GM18868 (cell line): ENCODE measurements at regions not wholly inside any gene's neighbourhood (a gene's known extent, or its start where the extent isn't known, plus 50 kb on each side); places are given as distances from the start of the nearest gene placed in this dataset.
"Not testable (repeated sequence)": the region's sequence is repeated elsewhere in the genome, so short reads cannot be mapped to it uniquely, and the experiment has no call there.

Source experiments
- ATAC-seq: cut with Tn5 transposase; IDR thresholded peaks from one replicate; pipeline ENCODE4 v1.9.1; 2021; ENCODE audit warnings: mild to moderate bottlenecking, moderate library complexity; ENCODE audit not compliant: unreplicated experiment

GRCh38 chr3:173342679-173343078, 54.9 kb upstream of the NLGN1 start:
- no peak for ATAC-seq

- no peak for ATAC-seq
These were observed 56.9 kb upstream of the NLGN1 start for GRCh38 chr3:173340626-173341025.

DNA sequence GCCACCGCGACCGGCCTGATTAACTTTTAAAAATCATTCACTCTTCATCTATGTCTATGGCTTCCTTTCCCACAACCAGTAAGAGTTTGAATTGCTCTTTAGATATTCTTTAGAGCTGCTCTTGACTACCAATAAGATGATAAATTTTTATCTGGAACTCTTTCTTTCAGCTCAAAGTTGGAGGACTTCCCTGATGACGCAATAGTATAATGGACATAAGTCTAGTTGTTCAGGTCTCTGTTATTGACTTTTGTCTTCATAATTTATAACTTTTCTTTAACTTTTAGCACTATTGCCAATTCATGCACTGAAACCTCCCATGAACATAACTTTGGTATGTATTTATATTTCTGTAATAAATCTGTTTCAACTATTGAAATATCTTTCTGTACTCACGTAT, 61.3 kb upstream of the NLGN1 start:
- no peak for ATAC-seq

GRCh38 chr3:173306110-173306509, 91.4 kb upstream of the NLGN1 start:
- ATAC-seq: no peak

DNA sequence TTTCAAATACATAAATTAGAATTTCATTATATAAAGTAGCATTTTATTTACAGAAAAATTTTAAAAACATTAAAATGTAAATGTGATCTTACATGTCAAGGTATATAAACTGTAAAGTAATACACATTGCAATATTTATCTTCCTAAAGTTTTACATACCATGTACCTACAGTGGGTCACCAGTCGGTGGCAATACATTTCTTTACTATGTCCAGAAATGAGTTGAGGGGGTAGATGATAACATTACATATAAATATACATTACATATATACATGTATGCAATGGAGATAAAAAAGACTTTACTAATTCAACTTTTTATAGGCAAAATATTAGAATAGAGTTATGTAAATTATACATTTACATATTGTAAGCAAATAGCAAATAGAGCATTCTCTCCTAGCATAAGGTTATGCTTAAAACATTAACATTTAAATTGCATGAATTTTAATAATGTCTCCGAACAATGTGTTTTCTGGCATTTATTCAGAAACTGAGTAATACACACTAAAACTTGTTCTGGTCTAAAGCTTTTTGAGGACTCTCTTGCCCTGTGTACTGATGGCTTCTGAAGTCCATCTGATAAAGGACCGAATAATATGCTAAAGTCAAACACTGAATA, 93.3 kb upstream of the NLGN1 start:
- ATAC-seq: no peak

GRCh38 chr3:173301647-173302046, 95.9 kb upstream of the NLGN1 start:
- ATAC-seq: no peak

- no peak for ATAC-seq
These were observed 108.5 kb upstream of the NLGN1 start for GRCh38 chr3:173289072-173289471.

DNA sequence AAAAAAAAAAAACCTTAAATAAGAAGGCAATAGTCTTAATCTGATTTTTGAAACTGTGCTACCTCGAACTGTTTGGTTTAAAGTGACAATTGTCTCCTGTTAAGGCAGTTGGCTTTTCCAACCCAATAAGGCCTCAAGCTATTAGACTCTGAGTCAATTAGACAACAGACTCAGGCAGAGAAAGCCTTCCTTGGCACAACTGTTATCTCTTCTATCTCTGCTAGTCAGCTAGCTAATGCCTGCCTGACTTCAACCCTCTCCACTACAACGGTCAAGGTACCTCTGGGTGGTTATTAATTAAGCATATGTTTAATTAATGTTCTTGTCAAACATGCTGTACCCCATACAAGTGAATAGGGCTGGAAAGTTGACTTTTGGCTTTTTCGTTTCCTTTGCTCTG, 110.2 kb upstream of the NLGN1 start:
- ATAC-seq: no peak

- ATAC-seq: not testable (repeated sequence)
These were observed 111.0 kb upstream of the NLGN1 start for GRCh38 chr3:173286507-173286906.

- no peak for ATAC-seq
These were observed 113.2 kb upstream of the NLGN1 start for GRCh38 chr3:173284301-173284700.

DNA sequence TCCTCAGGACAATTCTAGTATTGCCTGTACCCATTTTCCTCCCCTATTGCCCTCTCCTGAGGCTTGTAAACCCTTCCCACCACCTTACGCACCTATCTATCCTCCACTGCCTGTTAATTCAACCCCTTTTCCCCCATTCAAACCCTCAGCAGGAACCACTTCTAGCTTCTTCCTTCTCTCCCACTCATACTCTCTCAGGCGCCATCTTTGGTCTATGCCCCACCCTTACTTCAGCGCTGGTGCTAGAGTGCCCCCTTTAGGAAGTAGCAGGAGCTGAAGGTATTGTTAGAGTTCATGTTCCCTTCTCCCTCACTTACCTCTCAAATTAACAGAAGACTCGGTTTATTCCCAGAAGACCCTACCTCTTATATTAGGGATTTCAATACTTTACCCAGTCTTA, 121.8 kb upstream of the NLGN1 start:
- peak; percentile 78 for ATAC-seq

GRCh38 chr3:173273838-173274237, 123.7 kb upstream of the NLGN1 start:
- ATAC-seq: no peak

- no peak for ATAC-seq
These were observed 127.7 kb upstream of the SPATA16 start for GRCh38 chr3:173268781-173269180.

DNA sequence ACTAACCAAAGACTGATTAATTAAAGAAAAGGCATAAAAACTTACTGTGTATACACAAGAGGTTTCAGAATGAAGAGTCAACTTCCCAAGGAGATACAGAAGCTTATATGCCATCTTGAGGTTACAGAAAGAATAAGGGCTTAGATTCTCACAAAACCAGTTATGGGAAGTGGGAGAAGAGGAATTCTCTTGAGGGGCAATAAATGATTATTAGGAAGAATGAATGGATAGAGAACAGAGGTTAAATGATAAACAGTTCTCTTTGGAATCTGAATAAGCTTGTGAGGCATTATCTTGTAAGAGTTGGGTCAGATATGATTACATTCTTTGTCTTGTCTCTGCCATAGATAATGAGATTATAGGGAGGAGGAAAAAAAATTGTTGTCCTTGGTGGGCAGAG, 126.7 kb upstream of the SPATA16 start:
- no peak for ATAC-seq

GRCh38 chr3:173266441-173266840, 125.4 kb upstream of the SPATA16 start:
- no peak for ATAC-seq

DNA sequence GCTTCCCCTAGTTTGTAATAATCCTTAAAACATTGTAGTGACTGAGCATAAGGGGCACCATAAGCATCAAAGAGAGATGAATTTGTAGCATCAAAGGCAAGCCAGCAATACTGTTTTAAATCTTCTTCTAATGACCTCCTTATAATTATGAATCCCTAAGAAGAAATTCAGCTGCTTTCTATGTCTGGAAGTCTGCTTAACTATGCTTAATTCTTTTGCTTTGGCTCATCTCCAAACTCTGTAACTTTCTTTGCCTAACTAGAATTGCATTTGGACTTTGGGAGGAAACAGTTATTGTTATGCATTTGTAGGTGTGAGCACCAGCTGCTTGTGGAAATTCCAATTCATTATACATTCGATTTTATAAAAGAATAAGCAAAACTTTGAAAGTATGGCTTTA, 117.7 kb upstream of the SPATA16 start:
- no peak for ATAC-seq

- no peak for ATAC-seq
These were observed 116.8 kb upstream of the SPATA16 start for GRCh38 chr3:173257797-173258196.

DNA sequence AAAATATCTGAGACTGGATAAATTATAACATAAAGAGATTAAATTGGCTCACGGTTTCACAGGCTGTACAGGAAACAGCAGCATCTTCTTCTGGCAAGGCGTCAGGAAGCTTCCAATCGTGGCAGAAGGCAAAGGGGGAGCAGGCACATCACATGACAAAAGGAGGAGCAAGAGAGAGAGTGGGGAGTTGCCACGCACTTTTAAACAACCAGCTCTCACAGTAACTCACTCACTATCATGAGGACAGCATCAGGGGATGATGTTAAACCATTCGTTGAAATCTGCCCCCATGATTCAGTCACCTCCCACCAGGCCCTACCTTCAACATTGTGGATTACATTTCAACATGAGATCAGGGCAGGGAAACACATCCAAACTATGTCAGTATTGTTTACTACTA, 114.5 kb upstream of the SPATA16 start:
- no peak for ATAC-seq

- no peak for ATAC-seq
These were observed 112.4 kb upstream of the SPATA16 start for GRCh38 chr3:173253471-173253870.

DNA sequence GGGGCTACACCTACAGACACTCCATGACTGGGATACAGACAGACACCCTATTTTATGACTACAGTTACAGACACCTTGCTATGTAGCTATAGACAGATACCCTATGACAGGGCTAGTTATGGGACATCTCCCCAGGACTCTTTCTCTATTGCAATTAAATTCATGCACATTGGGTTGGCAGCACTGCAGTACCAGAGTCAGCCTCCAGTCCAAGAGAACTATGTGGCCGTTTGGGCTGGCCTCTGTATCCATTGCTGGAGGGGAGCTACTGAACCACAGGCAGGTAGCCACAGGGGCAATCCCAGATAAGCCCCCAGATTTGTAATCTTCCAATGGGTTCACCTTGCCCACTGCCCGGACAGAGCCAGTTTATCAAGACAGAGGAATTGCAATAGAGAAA, 108.4 kb upstream of the SPATA16 start:
- ATAC-seq: no peak

- ATAC-seq: no peak
These were observed 100.7 kb upstream of the SPATA16 start for GRCh38 chr3:173241727-173242126.

DNA sequence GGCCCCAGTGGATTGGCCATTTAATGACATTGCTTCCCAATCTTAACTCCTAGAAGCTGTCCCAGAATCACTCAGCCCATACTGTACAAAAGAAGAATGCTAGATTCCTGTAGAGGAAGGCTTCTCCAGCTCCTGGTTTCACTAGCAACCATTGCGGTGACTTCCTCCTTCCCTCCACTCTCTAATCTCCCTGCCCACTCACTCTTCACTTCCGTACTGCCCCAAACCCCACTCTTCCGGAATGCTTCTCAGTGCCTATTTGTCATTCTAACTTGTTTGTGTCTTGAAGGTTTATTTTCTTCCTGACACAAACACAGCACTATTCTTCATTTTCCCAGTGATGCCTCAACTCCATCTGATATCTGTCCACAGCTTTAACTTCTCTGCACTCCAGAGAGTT, 97.1 kb upstream of the SPATA16 start:
- no peak for ATAC-seq

- ATAC-seq: no peak
These were observed 84.3 kb upstream of the SPATA16 start for GRCh38 chr3:173225351-173225750.
